A549 (cell line): ENCODE measurements at regions not wholly inside any gene's neighbourhood (a gene's known extent, or its start where the extent isn't known, plus 50 kb on each side); places are given as distances from the start of the nearest gene placed in this dataset.

ENCODE experiments used
- CTCF ChIP-seq: fragments of >200 bp; sonication (Bioruptor Twin); formaldehyde crosslinking; IDR thresholded peaks from 3 replicates; pipeline ENCODE4 v1.5.1; 2016
- POLR2A ChIP-seq: IDR thresholded peaks from 2 replicates; pipeline ENCODE4 v1.6.1; 2012; ENCODE audit warnings: mild to moderate bottlenecking, low read length
- RCOR1 ChIP-seq: fragments of 150-350 bp; IDR thresholded peaks from 2 replicates; pipeline ENCODE4 v1.6.1; 2014; ENCODE audit warnings: antibody characterized with exemption, low read length, low read depth
- USF2 ChIP-seq: fragments of 450-650 bp; IDR thresholded peaks from 2 replicates; pipeline ENCODE4 v1.6.1; 2014; ENCODE audit warnings: antibody characterized with exemption

GRCh38 chrY:8326944-8327343 is 1010.3 kb upstream of the TSPY4 start:
- TF ChIP-seq CTCF (no peak), RCOR1 (no peak), USF2 (no peak), POLR2A (no peak)
